ENCODE measurements at regions not wholly inside any gene's neighbourhood (a gene's known extent, or its start where the extent isn't known, plus 50 kb on each side); places are given as distances from the start of the nearest gene placed in this dataset.

GRCh38 chr10:36185097-36185496 is 543.0 kb upstream of the FZD8 start:
- TF ChIP-seq, protein P1, sequence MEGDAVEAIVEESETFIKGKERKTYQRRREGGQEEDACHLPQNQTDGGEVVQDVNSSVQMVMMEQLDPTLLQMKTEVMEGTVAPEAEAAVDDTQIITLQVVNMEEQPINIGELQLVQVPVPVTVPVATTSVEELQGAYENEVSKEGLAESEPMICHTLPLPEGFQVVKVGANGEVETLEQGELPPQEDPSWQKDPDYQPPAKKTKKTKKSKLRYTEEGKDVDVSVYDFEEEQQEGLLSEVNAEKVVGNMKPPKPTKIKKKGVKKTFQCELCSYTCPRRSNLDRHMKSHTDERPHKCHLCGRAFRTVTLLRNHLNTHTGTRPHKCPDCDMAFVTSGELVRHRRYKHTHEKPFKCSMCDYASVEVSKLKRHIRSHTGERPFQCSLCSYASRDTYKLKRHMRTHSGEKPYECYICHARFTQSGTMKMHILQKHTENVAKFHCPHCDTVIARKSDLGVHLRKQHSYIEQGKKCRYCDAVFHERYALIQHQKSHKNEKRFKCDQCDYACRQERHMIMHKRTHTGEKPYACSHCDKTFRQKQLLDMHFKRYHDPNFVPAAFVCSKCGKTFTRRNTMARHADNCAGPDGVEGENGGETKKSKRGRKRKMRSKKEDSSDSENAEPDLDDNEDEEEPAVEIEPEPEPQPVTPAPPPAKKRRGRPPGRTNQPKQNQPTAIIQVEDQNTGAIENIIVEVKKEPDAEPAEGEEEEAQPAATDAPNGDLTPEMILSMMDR (IDR thresholded peaks at IDR 0.05), result no peak
- TF ChIP-seq POLR2A (IDR thresholded peaks at IDR 0.05), result no peak
